NAMALWA (cell line): ENCODE measurements at regions not wholly inside any gene's neighbourhood (a gene's known extent, or its start where the extent isn't known, plus 50 kb on each side); places are given as distances from the start of the nearest gene placed in this dataset.
"Not testable (repeated sequence)": the region's sequence is repeated elsewhere in the genome, so short reads cannot be mapped to it uniquely, and the experiment has no call there.

Experiments used
- DNase-seq: peaks from one replicate; pipeline ENCODE4 v3.0.0-alpha.2; 2015; ENCODE audit warnings: low spot score

- DNase-seq: no peak
Measured at GRCh38 chr9:26237256-26237655, 559.0 kb upstream of the TUSC1 start.

GRCh38 chr9:26234865-26235264, 556.6 kb upstream of the TUSC1 start:
- no peak for DNase-seq

- DNase-seq: no peak
Measured at GRCh38 chr9:26231391-26231790, 553.1 kb upstream of the TUSC1 start.

GRCh38 chr9:26229324-26230054, 551.2 kb upstream of the TUSC1 start:
- no peak for DNase-seq

- DNase-seq: no peak
Measured at GRCh38 chr9:26228273-26228672, 550.0 kb upstream of the TUSC1 start.

- DNase-seq: no peak
Measured at GRCh38 chr9:26221290-26221689, 543.0 kb upstream of the TUSC1 start.

GRCh38 chr9:26220367-26220766, 542.1 kb upstream of the TUSC1 start:
- DNase-seq: no peak

GRCh38 chr9:26219961-26220360, 541.7 kb upstream of the TUSC1 start:
- DNase-seq: no peak

- no peak for DNase-seq
Measured at GRCh38 chr9:26216702-26217101, 538.5 kb upstream of the TUSC1 start.

GRCh38 chr9:26214713-26215444, 536.6 kb upstream of the TUSC1 start:
- DNase-seq: not testable (repeated sequence)

- DNase-seq: no peak
Measured at GRCh38 chr9:26210338-26210851, 532.2 kb upstream of the TUSC1 start.

- no peak for DNase-seq
Measured at GRCh38 chr9:26205261-26205660, 527.0 kb upstream of the TUSC1 start.

- DNase-seq: no peak
Measured at GRCh38 chr9:26193237-26193636, 515.0 kb upstream of the TUSC1 start.

GRCh38 chr9:26191711-26192110, 513.5 kb upstream of the TUSC1 start:
- DNase-seq: no peak

- DNase-seq: no peak
Measured at GRCh38 chr9:26181836-26182235, 503.6 kb upstream of the TUSC1 start.

- DNase-seq: no peak
Measured at GRCh38 chr9:26176628-26177027, 498.4 kb upstream of the TUSC1 start.

- DNase-seq: no peak
Measured at GRCh38 chr9:26175264-26175663, 497.0 kb upstream of the TUSC1 start.

GRCh38 chr9:26172301-26172700, 494.1 kb upstream of the TUSC1 start:
- DNase-seq: no peak

GRCh38 chr9:26171691-26172090, 493.4 kb upstream of the TUSC1 start:
- no peak for DNase-seq

- no peak for DNase-seq
Measured at GRCh38 chr9:26170190-26170589, 491.9 kb upstream of the TUSC1 start.

- DNase-seq: no peak
Measured at GRCh38 chr9:26169708-26170107, 491.5 kb upstream of the TUSC1 start.

GRCh38 chr9:26166537-26166936, 488.3 kb upstream of the TUSC1 start:
- DNase-seq: no peak

- DNase-seq: no peak
Measured at GRCh38 chr9:26165426-26165825, 487.2 kb upstream of the TUSC1 start.
